Stomach smooth muscle (tissue), 2 donors: ENCODE measurements at regions not wholly inside any gene's neighbourhood (a gene's known extent, or its start where the extent isn't known, plus 50 kb on each side); places are given as distances from the start of the nearest gene placed in this dataset.

ENCODE experiments used
- H3K27ac ChIP-seq: one replicate; pipeline ENCODE4 v1.7.0; 2013; ENCODE audit warnings: mild to moderate bottlenecking, low read length, inconsistent platforms
- H3K27me3 ChIP-seq, 2 donors: one replicate each; pipeline ENCODE4 v1.7.0; 2013; ENCODE audit warnings: low read length in 2 of 2; ENCODE audit not compliant: insufficient read depth in 2 of 2, control insufficient read depth in 1 of 2
- H3K36me3 ChIP-seq, 2 donors: one replicate each; pipeline ENCODE4 v1.7.0; 2013; ENCODE audit warnings: low read length in 2 of 2; ENCODE audit not compliant: control insufficient read depth in 2 of 2, insufficient read depth in 2 of 2
- H3K4me1 ChIP-seq: one replicate; pipeline ENCODE4 v1.7.0; 2013; ENCODE audit warnings: low read length; ENCODE audit not compliant: control insufficient read depth, insufficient read depth
- H3K4me3 ChIP-seq, 2 donors: one replicate each; pipeline ENCODE4 v1.7.0; 2013; ENCODE audit warnings: low read length in 2 of 2
- H3K9ac ChIP-seq, 2 donors: one replicate each; pipeline ENCODE4 v1.7.0; 2013; ENCODE audit warnings: low read length in 2 of 2, mild to moderate bottlenecking in 1 of 2
- H3K9me3 ChIP-seq, 2 donors: one replicate each; pipeline ENCODE4 v1.7.0; 2013; ENCODE audit warnings: low read length in 2 of 2; ENCODE audit not compliant: control insufficient read depth in 2 of 2
- donor health status: healthy.
- donor health status: Pancreatic carcinoma.

DNA sequence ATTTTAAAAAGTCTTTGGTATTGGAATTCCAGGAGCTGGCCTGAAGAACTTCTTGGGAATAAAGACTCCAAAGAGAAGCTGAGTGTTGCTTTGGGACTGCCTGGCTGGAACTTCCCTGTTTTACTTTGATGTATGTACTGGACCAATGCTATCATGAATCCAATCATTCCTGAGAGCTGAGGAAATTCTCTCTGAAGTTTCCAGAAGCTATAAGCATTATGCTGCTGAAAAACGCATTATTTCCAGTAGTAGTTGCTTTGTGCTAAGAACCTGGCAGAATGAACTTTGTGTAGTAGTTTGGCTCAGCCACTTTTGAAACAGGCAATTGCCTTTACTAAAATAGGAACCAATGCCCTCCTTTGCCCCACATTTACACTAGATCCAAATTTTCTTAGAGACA is 260.7 kb downstream of the HLX start:
- H3K9ac ChIP-seq, result no peak overlapping the region

DNA sequence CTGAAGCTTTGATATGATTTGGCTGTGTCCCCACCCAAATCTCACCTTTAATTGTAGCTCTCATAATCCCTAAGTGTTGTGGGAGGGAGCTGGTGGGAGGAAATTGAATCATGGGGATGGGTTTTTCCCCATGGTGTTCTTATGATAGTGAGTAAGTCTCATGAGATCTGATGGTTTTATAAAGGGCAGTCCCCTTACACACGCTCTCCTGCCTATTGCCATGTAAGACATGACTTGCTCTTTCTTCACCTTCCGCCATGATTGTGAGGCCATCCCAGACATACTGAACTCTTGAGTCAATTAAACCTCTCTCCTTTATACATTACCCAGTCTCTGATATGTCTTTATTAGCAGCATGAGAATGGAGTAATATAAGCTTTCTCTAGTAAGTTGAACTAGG is 261.9 kb downstream of the HLX start:
- H3K4me1 ChIP-seq, result no peaks in the 10 kb centered on the region
- H3K9ac ChIP-seq, result no peak overlapping the region
- H3K4me3 ChIP-seq, result no peak overlapping the region
- H3K27ac ChIP-seq, result no peak overlapping the region
- no peaks in the 10 kb centered on the region for H3K27me3 ChIP-seq
- no peaks in the 10 kb centered on the region for H3K36me3 ChIP-seq
- H3K9me3 ChIP-seq, result no peaks in the 10 kb centered on the region

More for the DNA sequence above, 260.7 kb downstream of the HLX start:
- H3K9me3 ChIP-seq, result no peaks in the 10 kb centered on the region
- H3K4me3 ChIP-seq, result no peak overlapping the region
- H3K27ac ChIP-seq, result no peak overlapping the region
- H3K4me1 ChIP-seq, result no peaks in the 10 kb centered on the region
- no peaks in the 10 kb centered on the region for H3K36me3 ChIP-seq
- H3K27me3 ChIP-seq, result no peaks in the 10 kb centered on the region

DNA sequence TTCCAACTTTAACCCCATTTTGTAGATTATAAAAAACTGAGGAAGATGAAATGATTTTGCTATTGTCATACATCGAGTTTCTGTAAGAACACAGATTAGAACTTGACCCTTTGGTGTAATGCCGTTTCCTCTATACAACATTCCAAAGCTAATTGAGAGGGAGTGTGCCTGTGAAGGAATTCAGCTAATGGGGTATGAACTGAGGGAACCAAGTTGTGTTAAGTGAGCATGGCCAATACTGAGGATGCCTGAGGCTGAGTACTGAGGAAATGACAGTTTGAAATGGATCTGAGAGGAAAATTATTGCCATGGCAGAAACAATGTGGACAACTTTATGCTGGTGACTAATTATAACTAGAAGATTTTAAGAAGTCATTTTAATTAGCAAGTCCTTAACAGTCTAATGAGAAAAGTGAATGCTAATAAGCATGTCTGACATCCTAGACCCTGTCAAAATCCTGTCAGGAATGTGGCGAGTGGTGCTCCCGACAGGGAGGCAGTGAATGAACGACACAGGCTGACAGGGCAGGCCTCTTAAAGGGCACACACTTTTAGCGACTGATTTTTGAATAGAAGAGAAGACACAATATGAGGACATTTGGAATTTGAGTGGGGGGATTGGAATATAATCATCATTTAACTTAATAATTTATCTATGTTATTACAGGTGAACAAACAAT is 262.5 kb downstream of the HLX start:
- H3K36me3 ChIP-seq, result no peaks in the 10 kb centered on the region
- no peak overlapping the region for H3K4me3 ChIP-seq
- H3K27ac ChIP-seq, result no peak overlapping the region
- H3K4me1 ChIP-seq, result no peaks in the 10 kb centered on the region
- no peaks in the 10 kb centered on the region for H3K9me3 ChIP-seq
- no peak overlapping the region for H3K9ac ChIP-seq
- H3K27me3 ChIP-seq, result no peaks in the 10 kb centered on the region

DNA sequence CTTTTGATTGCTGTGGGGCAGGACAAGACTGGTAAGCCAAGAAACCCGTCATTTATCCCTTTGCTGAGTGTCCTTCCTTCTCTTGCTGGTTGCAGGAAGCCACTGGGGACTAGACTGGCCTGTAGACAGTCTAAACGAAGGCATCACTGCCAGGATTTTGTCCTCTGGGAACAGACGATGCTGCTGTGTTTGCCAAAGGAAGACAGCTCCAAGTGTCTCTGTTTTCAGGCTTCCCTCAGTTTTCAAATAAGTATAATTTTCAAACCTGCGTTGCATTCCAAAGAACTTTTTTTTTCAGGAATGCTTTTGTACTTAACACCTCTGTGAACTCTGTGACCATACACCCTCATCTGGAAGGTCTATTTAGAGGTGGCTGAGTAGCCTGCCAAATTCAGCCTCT is 269.4 kb downstream of the HLX start:
- Histone ChIP-seq H3K27me3 (no peaks in the 10 kb centered on the region), H3K27ac (no peak overlapping the region), H3K4me1 (no peaks in the 10 kb centered on the region), H3K36me3 (no peaks in the 10 kb centered on the region), H3K9me3 (peaks cover 0 to 4% of the 10 kb centered on the region in 2 donors), H3K4me3 (no peak overlapping the region), H3K9ac (no peak overlapping the region)

DNA sequence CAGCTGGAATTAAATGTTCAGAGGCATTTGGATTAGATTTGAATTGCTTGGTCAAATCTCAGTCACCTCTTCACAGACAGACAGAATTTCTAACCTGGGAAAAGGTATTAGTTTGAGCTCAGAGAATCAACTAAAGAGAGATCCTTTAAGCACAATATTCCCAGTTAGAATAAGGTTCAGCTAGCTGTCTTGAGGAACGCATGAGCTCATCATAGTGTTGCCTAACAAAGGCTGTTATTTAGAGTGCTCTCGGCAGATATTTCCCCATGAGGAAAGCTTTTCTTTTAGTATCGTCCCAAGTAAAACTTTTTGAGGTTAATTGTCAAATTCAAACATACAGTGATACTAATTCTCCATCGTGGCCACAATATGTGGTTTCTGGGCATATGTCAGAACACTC is 269.9 kb downstream of the HLX start:
- Histone ChIP-seq H3K9ac (no peak overlapping the region), H3K27me3 (no peaks in the 10 kb centered on the region), H3K36me3 (no peaks in the 10 kb centered on the region), H3K4me3 (no peak overlapping the region), H3K9me3 (peaks cover 0 to 4% of the 10 kb centered on the region in 2 donors), H3K27ac (no peak overlapping the region), H3K4me1 (no peaks in the 10 kb centered on the region)

DNA sequence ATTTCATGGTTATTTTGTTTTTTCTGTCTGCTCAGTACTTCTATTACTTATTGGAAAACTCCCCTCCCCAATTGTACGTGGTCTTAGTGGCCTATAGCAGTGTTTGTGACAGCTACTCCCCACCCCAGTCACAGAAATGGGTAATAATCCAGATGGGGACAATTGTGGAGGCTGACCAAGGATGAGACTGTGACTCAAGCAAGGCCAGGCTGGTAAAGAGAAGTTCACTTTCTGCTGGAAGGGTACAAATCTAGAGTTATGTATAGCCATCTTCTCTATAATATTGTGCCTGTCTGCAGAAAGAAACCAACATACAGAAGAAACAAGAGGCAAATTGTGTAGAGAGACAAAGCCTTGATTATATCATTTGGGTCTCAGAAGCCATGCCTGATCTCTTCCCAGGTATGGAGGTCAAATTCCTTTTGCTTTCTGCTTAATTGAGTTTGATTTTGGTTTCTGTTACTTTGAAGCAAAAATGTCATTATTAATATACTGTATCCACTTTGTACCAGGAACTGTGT is 270.4 kb downstream of the HLX start:
- no peak overlapping the region for H3K9ac ChIP-seq
- H3K27ac ChIP-seq, result no peak overlapping the region
- H3K9me3 ChIP-seq, result peaks cover 0 to 4% of the 10 kb centered on the region in 2 donors
- no peak overlapping the region for H3K4me3 ChIP-seq
- H3K4me1 ChIP-seq, result no peaks in the 10 kb centered on the region
- H3K27me3 ChIP-seq, result no peaks in the 10 kb centered on the region
- H3K36me3 ChIP-seq, result no peaks in the 10 kb centered on the region

DNA sequence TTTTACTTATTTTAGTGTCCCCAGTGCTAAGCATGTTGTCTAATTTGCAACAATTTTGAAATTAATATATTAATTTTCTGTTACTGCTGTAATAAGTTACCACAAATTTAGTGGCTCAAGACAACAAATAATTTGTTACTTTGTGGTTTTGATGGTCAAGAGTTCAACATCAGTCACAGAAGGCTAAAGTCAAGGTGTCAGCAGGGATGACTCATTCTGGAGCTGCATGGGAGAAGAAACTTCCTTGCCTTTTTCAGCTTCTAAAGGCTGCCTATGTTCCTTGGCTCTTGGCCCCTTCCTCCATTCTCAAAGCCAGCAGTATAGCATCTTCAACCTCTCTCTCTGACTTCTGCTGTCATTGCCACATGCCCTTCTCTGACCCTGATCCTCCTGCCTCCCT is 271.8 kb downstream of the HLX start:
- Histone ChIP-seq H3K4me1 (no peaks in the 10 kb centered on the region), H3K9ac (no peak overlapping the region), H3K27ac (no peak overlapping the region), H3K4me3 (no peak overlapping the region), H3K9me3 (peaks cover 0 to 4% of the 10 kb centered on the region in 2 donors), H3K36me3 (no peaks in the 10 kb centered on the region), H3K27me3 (no peaks in the 10 kb centered on the region)

DNA sequence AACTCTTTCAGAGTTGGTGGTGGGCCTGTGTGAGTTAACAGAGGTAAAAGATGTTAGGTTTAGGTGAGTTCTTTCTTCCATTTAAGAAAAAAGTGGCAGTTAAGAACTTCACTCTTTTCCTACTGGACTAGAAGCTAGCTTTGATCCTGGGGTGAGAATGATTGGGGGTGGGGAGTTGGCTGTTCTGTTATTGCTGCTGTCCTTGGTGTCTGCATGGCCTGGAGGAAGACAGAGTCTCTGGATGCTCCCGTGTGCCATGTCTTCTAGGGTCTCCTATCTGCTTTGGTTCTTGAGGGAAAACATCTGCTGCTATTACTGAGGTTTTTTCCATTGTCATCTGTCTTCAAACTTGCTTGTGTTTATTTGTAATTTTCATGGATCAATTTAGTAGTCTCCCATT is 275.7 kb downstream of the HLX start:
- peaks cover 0 to 4% of the 10 kb centered on the region in 2 donors for H3K9me3 ChIP-seq
- no peaks in the 10 kb centered on the region for H3K4me1 ChIP-seq
- no peaks in the 10 kb centered on the region for H3K36me3 ChIP-seq
- no peak overlapping the region for H3K9ac ChIP-seq
- H3K27ac ChIP-seq, result no peak overlapping the region
- no peaks in the 10 kb centered on the region for H3K27me3 ChIP-seq
- H3K4me3 ChIP-seq, result no peak overlapping the region

DNA sequence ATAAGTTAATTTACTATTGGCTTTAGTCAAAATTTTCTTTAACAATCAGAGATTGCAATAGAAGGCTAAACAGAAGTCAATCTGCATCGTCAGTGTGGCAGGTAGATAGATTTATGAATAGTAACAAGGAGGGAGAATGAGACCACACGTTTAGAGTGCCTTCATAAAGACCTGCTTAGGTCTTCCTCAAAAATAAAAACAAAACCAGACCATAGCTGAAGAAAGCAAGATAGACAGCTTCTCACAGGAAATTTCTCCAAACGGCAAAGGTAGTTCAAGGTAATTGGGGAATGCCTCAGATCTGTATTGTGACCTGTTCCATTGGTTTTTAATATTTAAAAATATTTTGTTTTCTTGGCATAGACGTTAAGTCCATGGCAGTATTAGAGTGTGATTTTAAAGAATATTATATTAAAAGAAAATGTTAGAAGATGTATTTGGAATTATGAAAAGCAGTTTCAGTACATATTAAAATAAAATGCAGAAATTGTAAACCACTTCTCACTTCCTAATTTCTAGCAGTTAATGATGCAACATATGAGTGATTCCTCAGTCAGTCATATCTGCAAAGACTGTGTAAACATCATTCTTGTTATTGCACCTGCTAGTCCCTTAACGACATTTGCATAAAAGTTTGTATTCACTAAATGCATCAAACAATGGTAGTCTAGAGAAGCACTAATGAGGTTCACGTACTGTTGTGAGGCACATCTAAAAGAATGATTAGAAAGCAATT is 278.0 kb downstream of the HLX start:
- Histone ChIP-seq H3K4me1 (no peaks in the 10 kb centered on the region), H3K27ac (no peak overlapping the region), H3K27me3 (no peaks in the 10 kb centered on the region), H3K9ac (no peak overlapping the region), H3K4me3 (no peak overlapping the region), H3K9me3 (no peaks in the 10 kb centered on the region), H3K36me3 (no peaks in the 10 kb centered on the region)

DNA sequence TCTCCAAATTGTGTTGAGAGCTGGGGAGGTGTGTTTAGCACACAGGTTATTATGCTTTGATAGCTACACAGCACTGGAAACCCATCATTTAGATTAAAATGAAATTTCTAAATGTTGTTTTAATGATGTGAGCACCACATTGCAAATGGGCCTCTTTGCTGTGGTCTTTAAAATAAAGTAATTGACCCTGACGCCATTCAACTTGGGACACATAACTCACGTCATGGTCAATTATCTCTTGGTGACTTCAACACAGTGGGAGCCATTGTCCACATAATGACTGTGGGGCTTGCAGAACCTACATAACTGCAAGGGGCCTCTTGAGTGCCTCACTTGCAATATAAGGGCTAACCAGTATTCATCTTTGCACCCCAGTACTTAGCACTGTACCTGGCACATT is 280.4 kb downstream of the HLX start:
- Histone ChIP-seq H3K27ac (no peak overlapping the region), H3K4me3 (no peak overlapping the region), H3K9me3 (no peaks in the 10 kb centered on the region), H3K36me3 (no peaks in the 10 kb centered on the region), H3K9ac (no peak overlapping the region), H3K4me1 (no peaks in the 10 kb centered on the region), H3K27me3 (no peaks in the 10 kb centered on the region)

DNA sequence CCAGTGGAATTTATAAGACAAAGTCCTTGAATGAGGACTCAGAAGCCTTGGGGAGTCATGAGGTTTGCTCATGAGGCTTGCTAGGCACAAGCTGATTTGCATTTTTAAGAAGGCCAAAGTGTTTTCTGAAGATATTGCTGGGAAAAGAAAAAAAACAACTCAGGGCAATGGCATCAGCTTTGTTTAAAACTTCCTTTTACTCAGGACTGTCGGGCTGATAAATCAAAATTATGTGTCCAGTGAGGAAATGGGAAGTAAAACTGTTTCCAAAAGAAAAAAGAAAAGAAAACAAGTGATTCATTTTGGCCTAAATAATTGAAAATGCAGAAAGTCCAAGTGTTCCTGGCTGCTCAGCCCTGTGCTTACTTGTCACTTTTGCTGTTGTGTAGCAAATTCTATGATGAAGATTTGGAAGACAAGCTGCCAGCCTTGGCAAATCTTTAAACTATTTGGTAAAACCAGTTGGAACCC is 282.4 kb downstream of the HLX start:
- H3K4me1 ChIP-seq, result no peaks in the 10 kb centered on the region
- H3K9me3 ChIP-seq, result no peaks in the 10 kb centered on the region
- H3K36me3 ChIP-seq, result no peaks in the 10 kb centered on the region
- no peak overlapping the region for H3K9ac ChIP-seq
- H3K4me3 ChIP-seq, result no peak overlapping the region
- no peaks in the 10 kb centered on the region for H3K27me3 ChIP-seq
- no peak overlapping the region for H3K27ac ChIP-seq
